ENCODE measurements at regions not wholly inside any gene's neighbourhood (a gene's known extent, or its start where the extent isn't known, plus 50 kb on each side); places are given as distances from the start of the nearest gene placed in this dataset.

GRCh38 chr12:42002563-42002962 is 142.1 kb downstream of the GXYLT1 start:
- H3K27ac ChIP-seq, result no peak overlapping the region
- peaks cover 0 to 9% (median 0%) of the 10 kb centered on the region in 7 donors for H3K27me3 ChIP-seq (replicated peaks in 1 of 7)
- no peak for DNase-seq
- intact Hi-C loops (cut with DNase I; ENCODE audit: low total_unique reads), result no loop called here
- no peak overlapping the region for H3K4me3 ChIP-seq
- TF ChIP-seq POLR2A (IDR thresholded peaks at IDR 0.05) (no peak), POLR2AphosphoS5 (IDR thresholded peaks at IDR 0.05) (no peak)
- 86 to 100% (median 92%) methylated on average over 1 of the region's 1 CpG for WGBS, 5 donors
- H3K4me1 ChIP-seq, result no peaks in the 10 kb centered on the region
- H3K36me3 ChIP-seq, result no peaks in the 10 kb centered on the region
- H3K9me3 ChIP-seq, result no peaks in the 10 kb centered on the region

- intact Hi-C loops (cut with DNase I; ENCODE audit: low total_unique reads), result no loop called here
- Histone ChIP-seq H3K36me3 (no peaks in the 10 kb centered on the region), H3K27ac (no peak overlapping the region), H3K4me3 (no peak overlapping the region), H3K27me3 (replicated peaks in 1 of 7) (peaks cover 0 to 9% (median 0%) of the 10 kb centered on the region in 7 donors), H3K9me3 (no peaks in the 10 kb centered on the region), H3K4me1 (no peaks in the 10 kb centered on the region)
- TF ChIP-seq POLR2AphosphoS5 (IDR thresholded peaks at IDR 0.05) (no peak), POLR2A (IDR thresholded peaks at IDR 0.05) (no peak)
- DNase-seq, result no peak
- 59 to 70% (median 63%) methylated on average over 14 of the region's 14 CpGs for WGBS, 5 donors
Measured at GRCh38 chr12:41998436-41998835, 146.2 kb downstream of the GXYLT1 start.

DNA sequence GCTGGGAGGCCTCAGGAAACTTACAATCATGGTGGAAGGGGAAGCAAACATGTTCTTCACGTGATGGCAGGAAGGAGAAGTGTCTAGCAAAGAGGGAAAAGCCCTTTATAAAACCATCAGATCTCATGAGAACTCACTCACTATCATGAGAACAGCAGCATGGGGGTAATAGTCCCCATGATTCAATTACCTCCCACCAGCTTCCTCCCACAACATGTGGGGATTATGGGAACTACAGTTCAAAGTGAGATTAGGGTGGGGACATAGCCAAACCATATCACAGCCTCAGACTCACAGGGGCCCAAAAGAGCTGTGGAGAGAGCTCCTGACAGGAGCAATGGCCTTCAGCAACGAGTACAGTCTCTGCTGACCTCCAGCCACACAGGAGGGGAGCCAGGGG is 151.4 kb downstream of the GXYLT1 start:
- intact Hi-C loops (cut with DNase I; ENCODE audit: low total_unique reads), result no loop called here
- H3K36me3 ChIP-seq, result no peaks in the 10 kb centered on the region
- no peaks in the 10 kb centered on the region for H3K4me1 ChIP-seq
- H3K27ac ChIP-seq, result no peak overlapping the region
- peaks cover 0 to 10% (median 0%) of the 10 kb centered on the region in 8 donors for H3K9me3 ChIP-seq
- DNase-seq, result no peak
- WGBS, 5 donors, result 19 to 32% (median 32%) methylated on average over 2 of the region's 2 CpGs
- H3K27me3 ChIP-seq (replicated peaks in 1 of 7), result peaks cover 0 to 3% (median 0%) of the 10 kb centered on the region in 7 donors
- TF ChIP-seq, protein P1, sequence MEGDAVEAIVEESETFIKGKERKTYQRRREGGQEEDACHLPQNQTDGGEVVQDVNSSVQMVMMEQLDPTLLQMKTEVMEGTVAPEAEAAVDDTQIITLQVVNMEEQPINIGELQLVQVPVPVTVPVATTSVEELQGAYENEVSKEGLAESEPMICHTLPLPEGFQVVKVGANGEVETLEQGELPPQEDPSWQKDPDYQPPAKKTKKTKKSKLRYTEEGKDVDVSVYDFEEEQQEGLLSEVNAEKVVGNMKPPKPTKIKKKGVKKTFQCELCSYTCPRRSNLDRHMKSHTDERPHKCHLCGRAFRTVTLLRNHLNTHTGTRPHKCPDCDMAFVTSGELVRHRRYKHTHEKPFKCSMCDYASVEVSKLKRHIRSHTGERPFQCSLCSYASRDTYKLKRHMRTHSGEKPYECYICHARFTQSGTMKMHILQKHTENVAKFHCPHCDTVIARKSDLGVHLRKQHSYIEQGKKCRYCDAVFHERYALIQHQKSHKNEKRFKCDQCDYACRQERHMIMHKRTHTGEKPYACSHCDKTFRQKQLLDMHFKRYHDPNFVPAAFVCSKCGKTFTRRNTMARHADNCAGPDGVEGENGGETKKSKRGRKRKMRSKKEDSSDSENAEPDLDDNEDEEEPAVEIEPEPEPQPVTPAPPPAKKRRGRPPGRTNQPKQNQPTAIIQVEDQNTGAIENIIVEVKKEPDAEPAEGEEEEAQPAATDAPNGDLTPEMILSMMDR (IDR thresholded peaks at IDR 0.05 in 8 of 11, conservative IDR thresholded peaks at IDR 0.05 in 3 of 11), result no peak
- TF ChIP-seq POLR2A (IDR thresholded peaks at IDR 0.05) (no peak), POLR2AphosphoS5 (IDR thresholded peaks at IDR 0.05) (no peak)
- H3K4me3 ChIP-seq, result no peak overlapping the region

- Histone ChIP-seq H3K36me3 (no peaks in the 10 kb centered on the region), H3K4me3 (no peak overlapping the region), H3K27me3 (replicated peaks in 1 of 7) (no peaks in the 10 kb centered on the region), H3K9me3 (peaks cover 0 to 10% (median 0%) of the 10 kb centered on the region in 8 donors), H3K4me1 (no peaks in the 10 kb centered on the region), H3K27ac (no peak overlapping the region)
- 64 to 77% (median 71%) methylated on average over 3 of the region's 3 CpGs for WGBS, 5 donors
- DNase-seq, result no peak
- intact Hi-C loops (cut with DNase I; ENCODE audit: low total_unique reads), result no loop called here
- TF ChIP-seq POLR2AphosphoS5 (IDR thresholded peaks at IDR 0.05), result no peak
- TF ChIP-seq, protein P1 (IDR thresholded peaks at IDR 0.05 in 8 of 11, conservative IDR thresholded peaks at IDR 0.05 in 3 of 11), result no peak
- TF ChIP-seq POLR2A (IDR thresholded peaks at IDR 0.05), result no peak
Measured at GRCh38 chr12:41992692-41993215, 151.9 kb downstream of the GXYLT1 start.

DNA sequence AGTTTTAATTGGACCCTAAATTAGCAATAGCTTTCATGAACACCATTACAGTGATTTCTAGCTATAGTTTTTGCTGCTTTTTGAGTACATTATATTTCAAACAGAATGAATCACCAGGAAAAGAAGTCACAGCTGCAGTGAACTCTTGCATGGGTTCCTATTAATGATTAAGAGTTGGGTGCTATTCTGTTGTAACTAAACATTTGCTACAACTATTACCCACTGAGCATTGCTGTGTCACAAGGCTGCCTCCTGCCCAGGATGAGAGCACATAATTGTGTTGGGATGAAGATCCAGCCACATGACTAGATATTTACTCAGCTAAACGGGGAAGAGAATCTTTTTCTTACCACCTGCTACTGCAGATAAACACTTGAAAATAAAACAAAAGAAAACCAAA is 152.7 kb downstream of the GXYLT1 start:
- 70 to 86% (median 72%) methylated on average over 1 of the region's 1 CpG for WGBS, 5 donors
- no peak overlapping the region for H3K4me3 ChIP-seq
- intact Hi-C loops (cut with DNase I; ENCODE audit: low total_unique reads), result no loop called here
- no peaks in the 10 kb centered on the region for H3K27me3 ChIP-seq (replicated peaks in 1 of 7)
- no peak for DNase-seq
- peaks cover 0 to 10% (median 0%) of the 10 kb centered on the region in 8 donors for H3K9me3 ChIP-seq
- H3K36me3 ChIP-seq, result no peaks in the 10 kb centered on the region
- TF ChIP-seq, protein P1 (IDR thresholded peaks at IDR 0.05 in 8 of 11, conservative IDR thresholded peaks at IDR 0.05 in 3 of 11), result no peak
- TF ChIP-seq POLR2AphosphoS5 (IDR thresholded peaks at IDR 0.05), result no peak
- no peak for TF ChIP-seq POLR2A (IDR thresholded peaks at IDR 0.05)
- H3K4me1 ChIP-seq, result no peaks in the 10 kb centered on the region
- no peak overlapping the region for H3K27ac ChIP-seq
